ENCODE measurements at regions not wholly inside any gene's neighbourhood (a gene's known extent, or its start where the extent isn't known, plus 50 kb on each side); places are given as distances from the start of the nearest gene placed in this dataset.

DNA sequence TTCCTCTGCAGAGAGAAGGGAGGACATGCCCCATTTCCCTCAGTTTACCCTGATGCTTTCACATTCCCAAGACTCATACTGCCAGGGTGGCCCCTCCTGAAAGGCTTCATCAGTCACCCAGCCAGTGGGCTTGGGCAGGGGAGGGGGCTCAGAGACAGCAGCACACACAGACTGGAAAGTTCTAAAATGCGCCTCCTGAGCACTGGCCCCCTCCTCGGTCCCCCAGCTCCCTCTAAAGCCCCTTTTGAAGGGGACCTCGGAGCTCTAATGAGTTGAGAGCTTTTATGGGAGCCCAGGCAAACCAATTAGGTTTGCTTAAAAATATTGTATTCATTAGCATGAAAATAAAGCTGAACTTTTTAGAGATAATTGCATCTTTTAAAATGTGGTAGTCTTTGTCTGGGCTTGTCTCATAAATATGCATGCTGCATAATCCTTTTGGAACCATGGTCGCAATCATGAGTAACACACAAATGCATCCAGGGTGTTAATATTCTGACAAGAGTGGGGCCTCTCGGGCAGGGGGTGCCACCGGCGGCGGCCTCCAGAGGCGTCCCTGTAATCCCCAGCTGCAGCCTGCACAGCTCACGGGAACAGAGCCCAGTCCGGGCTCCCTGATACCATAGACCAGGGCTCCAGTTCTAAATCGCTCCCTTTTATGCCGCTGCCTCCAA lies 78.5 kb downstream of the RPLP1 start (continued):
- no peak for TF ChIP-seq AFF4 (CRISPR knock-in tag; IDR thresholded peaks at IDR 0.05; ENCODE audit: borderline replicate concordance)
- no peak for TF ChIP-seq CBFB (CRISPR knock-in tag; IDR thresholded peaks at IDR 0.05; ENCODE audit: low read depth)

DNA sequence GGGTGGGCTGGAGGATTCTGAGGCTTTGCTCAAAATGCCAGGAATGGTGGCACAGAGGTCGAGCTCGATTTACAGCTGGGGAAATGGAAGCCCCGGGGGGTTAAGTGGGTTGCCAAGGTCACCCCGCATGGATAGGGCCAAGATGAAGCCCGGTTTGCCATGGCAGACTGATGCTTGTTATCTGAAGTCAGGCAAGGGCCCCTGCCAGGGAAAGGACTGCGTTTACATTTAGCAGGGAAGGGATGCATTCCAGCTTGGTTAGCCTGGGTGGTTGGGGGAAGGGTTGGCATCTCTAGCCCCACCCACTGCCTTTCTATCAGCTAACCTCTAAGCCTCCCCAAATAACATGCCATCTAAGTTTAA lies 79.0 kb downstream of the RPLP1 start:
- ATAC-seq (peak; percentile 66), DNase-seq (ENCODE audit: low spot score) (no peak)
- CTCF ChIA-PET = interaction anchor here (1.3 to 2.0 kb wide), 3 partner anchors 9 to 65 kb away, joined by 5 to 14 read pairs (median 5); no protein-coding TSS in a partner anchor
- no peaks in the 10 kb centered on the region for H3K9me3 Mint-ChIP-seq
- POLR2A ChIA-PET = interaction anchor here (0.6 kb wide), 1 partner anchor 25 kb away, joined by 3 read pairs; no protein-coding TSS in a partner anchor
- H3K36me3 Mint-ChIP-seq = no peaks in the 10 kb centered on the region
- H3K4me1 Mint-ChIP-seq = peaks cover 39% of the 10 kb centered on the region
- TF ChIP-seq FOXJ3 (CRISPR knock-in tag; IDR thresholded peaks at IDR 0.05; ENCODE audit: borderline replicate concordance) (no peak), FOXK1 (CRISPR knock-in tag; IDR thresholded peaks at IDR 0.05) (no peak), PREB (CRISPR knock-in tag; IDR thresholded peaks at IDR 0.05; ENCODE audit: borderline replicate concordance) (no peak), ERG (CRISPR knock-in tag; IDR thresholded peaks at IDR 0.05) (no peak), MYBL2 (CRISPR knock-in tag; IDR thresholded peaks at IDR 0.05) (no peak)
- TF ChIP-seq, protein P1, sequence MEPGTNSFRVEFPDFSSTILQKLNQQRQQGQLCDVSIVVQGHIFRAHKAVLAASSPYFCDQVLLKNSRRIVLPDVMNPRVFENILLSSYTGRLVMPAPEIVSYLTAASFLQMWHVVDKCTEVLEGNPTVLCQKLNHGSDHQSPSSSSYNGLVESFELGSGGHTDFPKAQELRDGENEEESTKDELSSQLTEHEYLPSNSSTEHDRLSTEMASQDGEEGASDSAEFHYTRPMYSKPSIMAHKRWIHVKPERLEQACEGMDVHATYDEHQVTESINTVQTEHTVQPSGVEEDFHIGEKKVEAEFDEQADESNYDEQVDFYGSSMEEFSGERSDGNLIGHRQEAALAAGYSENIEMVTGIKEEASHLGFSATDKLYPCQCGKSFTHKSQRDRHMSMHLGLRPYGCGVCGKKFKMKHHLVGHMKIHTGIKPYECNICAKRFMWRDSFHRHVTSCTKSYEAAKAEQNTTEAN (CRISPR knock-in tag; IDR thresholded peaks at IDR 0.05) = no peak
- no peak overlapping the region for H3K27ac Mint-ChIP-seq
- no peak overlapping the region for H3K4me3 Mint-ChIP-seq
- H3K27me3 Mint-ChIP-seq (ENCODE audit: low read depth) = no peaks in the 10 kb centered on the region; the same call in 1 of the 2 replicates

DNA sequence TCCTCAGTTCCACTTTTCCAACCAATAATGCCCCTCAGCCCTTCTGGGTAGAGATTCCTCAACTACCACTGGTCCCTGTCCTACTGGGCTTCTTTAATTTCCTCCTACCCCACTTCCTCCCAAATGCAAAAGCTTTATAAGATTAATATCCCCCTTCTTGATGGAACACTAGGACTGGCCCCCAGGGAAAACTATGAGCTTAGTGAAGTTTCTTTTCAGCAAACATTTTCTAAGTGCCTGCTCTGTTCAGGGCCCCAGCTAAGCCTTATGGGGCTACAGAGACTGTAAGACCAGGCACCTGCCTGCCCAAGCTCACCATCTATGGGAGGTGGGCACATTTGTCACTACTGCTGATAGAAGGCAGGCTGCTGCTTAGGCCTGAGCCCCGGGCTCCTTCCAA lies 79.4 kb downstream of the RPLP1 start:
- H3K9me3 Mint-ChIP-seq = no peaks in the 10 kb centered on the region
- H3K4me1 Mint-ChIP-seq = peaks cover 42% of the 10 kb centered on the region
- CTCF ChIA-PET = interaction anchor here (1.3 to 2.0 kb wide), 3 partner anchors 10 to 66 kb away, joined by 5 to 14 read pairs (median 5); no protein-coding TSS in a partner anchor

More for the DNA sequence above, 79.4 kb downstream of the RPLP1 start:
- Mint-ChIP-seq H3K4me3 (no peak overlapping the region), H3K27me3 (ENCODE audit: low read depth) (no peaks in the 10 kb centered on the region; the same call in 1 of the 2 replicates), H3K36me3 (no peaks in the 10 kb centered on the region), H3K27ac (no peak overlapping the region)
- POLR2A ChIA-PET = interaction anchor here (0.6 kb wide), 1 partner anchor 25 kb away, joined by 3 read pairs; no protein-coding TSS in a partner anchor
- TF ChIP-seq TEAD1 (CRISPR knock-in tag; IDR thresholded peaks at IDR 0.05) = no peak
- TF ChIP-seq ZNF396 (CRISPR knock-in tag; IDR thresholded peaks at IDR 0.05; ENCODE audit: borderline replicate concordance) = no peak
- TF ChIP-seq FOXK1 (CRISPR knock-in tag; IDR thresholded peaks at IDR 0.05) = no peak
- TF ChIP-seq, protein P2, sequence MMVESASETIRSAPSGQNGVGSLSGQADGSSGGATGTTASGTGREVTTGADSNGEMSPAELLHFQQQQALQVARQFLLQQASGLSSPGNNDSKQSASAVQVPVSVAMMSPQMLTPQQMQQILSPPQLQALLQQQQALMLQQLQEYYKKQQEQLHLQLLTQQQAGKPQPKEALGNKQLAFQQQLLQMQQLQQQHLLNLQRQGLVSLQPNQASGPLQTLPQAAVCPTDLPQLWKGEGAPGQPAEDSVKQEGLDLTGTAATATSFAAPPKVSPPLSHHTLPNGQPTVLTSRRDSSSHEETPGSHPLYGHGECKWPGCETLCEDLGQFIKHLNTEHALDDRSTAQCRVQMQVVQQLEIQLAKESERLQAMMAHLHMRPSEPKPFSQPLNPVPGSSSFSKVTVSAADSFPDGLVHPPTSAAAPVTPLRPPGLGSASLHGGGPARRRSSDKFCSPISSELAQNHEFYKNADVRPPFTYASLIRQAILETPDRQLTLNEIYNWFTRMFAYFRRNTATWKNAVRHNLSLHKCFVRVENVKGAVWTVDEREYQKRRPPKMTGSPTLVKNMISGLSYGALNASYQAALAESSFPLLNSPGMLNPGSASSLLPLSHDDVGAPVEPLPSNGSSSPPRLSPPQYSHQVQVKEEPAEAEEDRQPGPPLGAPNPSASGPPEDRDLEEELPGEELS (CRISPR knock-in tag; IDR thresholded peaks at IDR 0.05) = no peak
- TF ChIP-seq GTF2I (CRISPR knock-in tag; conservative IDR thresholded peaks at IDR 0.05) = no peak
- no peak for TF ChIP-seq ZNF671 (CRISPR knock-in tag; IDR thresholded peaks at IDR 0.05)
- TF ChIP-seq, protein P1 (CRISPR knock-in tag; IDR thresholded peaks at IDR 0.05) = no peak
- TF ChIP-seq ERG (CRISPR knock-in tag; IDR thresholded peaks at IDR 0.05) = no peak
- DNase-seq (ENCODE audit: low spot score) (no peak), ATAC-seq (no peak)

Data from WTC11 (cell line).